ENCODE measurements at regions not wholly inside any gene's neighbourhood (a gene's known extent, or its start where the extent isn't known, plus 50 kb on each side); places are given as distances from the start of the nearest gene placed in this dataset.
"Not testable (repeated sequence)": the region's sequence is repeated elsewhere in the genome, so short reads cannot be mapped to it uniquely, and the experiment has no call there.

- H3K4me3 Mint-ChIP-seq; DNase-seq; H3K9me3 Mint-ChIP-seq (ENCODE audit: low read depth); ATAC-seq; intact Hi-C loops (cut with DNase I, micrococcal nuclease); H3K36me3 Mint-ChIP-seq (ENCODE audit: low read depth); H3K4me1 Mint-ChIP-seq; POLR2A ChIA-PET; H3K27ac Mint-ChIP-seq; CTCF ChIA-PET: not testable (repeated sequence)
- peaks cover 19% of the 10 kb centered on the region for H3K27me3 Mint-ChIP-seq
These were observed 158.4 kb upstream of the ZNF469 start for GRCh38 chr16:88224131-88224898.

- CTCF ChIA-PET; H3K27ac Mint-ChIP-seq; POLR2A ChIA-PET; ATAC-seq; H3K4me1 Mint-ChIP-seq; DNase-seq; H3K4me3 Mint-ChIP-seq; H3K9me3 Mint-ChIP-seq (ENCODE audit: low read depth); H3K36me3 Mint-ChIP-seq (ENCODE audit: low read depth); intact Hi-C loops (cut with DNase I, micrococcal nuclease): not testable (repeated sequence)
- H3K27me3 Mint-ChIP-seq, result peaks cover 13% of the 10 kb centered on the region
These were observed 157.0 kb upstream of the ZNF469 start for GRCh38 chr16:88225640-88226230.

- intact Hi-C loops (cut with DNase I, micrococcal nuclease); H3K9me3 Mint-ChIP-seq (ENCODE audit: low read depth); CTCF ChIA-PET; ATAC-seq; POLR2A ChIA-PET; H3K27ac Mint-ChIP-seq; H3K27me3 Mint-ChIP-seq; H3K4me1 Mint-ChIP-seq; DNase-seq; H3K4me3 Mint-ChIP-seq; H3K36me3 Mint-ChIP-seq (ENCODE audit: low read depth): not testable (repeated sequence)
These were observed 156.5 kb upstream of the ZNF469 start for GRCh38 chr16:88226302-88226701.

GRCh38 chr16:88227026-88227721, 155.6 kb upstream of the ZNF469 start:
- H3K9me3 Mint-ChIP-seq (ENCODE audit: low read depth); DNase-seq; ATAC-seq; POLR2A ChIA-PET; H3K4me1 Mint-ChIP-seq; CTCF ChIA-PET; H3K27ac Mint-ChIP-seq; H3K36me3 Mint-ChIP-seq (ENCODE audit: low read depth); intact Hi-C loops (cut with DNase I, micrococcal nuclease); H3K4me3 Mint-ChIP-seq; H3K27me3 Mint-ChIP-seq: not testable (repeated sequence)

- H3K4me3 Mint-ChIP-seq; H3K27me3 Mint-ChIP-seq; H3K36me3 Mint-ChIP-seq (ENCODE audit: low read depth); H3K4me1 Mint-ChIP-seq; H3K9me3 Mint-ChIP-seq (ENCODE audit: low read depth); DNase-seq; ATAC-seq; intact Hi-C loops (cut with DNase I, micrococcal nuclease); CTCF ChIA-PET; H3K27ac Mint-ChIP-seq: not testable (repeated sequence)
- POLR2A ChIA-PET, result interaction anchor here (0.7 kb wide), 1 partner anchor 581 kb away, joined by 5 read pairs; no protein-coding TSS in a partner anchor
These were observed 154.9 kb upstream of the ZNF469 start for GRCh38 chr16:88227722-88228482.

GRCh38 chr16:88228751-88229150, 154.0 kb upstream of the ZNF469 start:
- H3K4me3 Mint-ChIP-seq; H3K27ac Mint-ChIP-seq; H3K4me1 Mint-ChIP-seq; H3K27me3 Mint-ChIP-seq; intact Hi-C loops (cut with DNase I, micrococcal nuclease); H3K36me3 Mint-ChIP-seq (ENCODE audit: low read depth); CTCF ChIA-PET; ATAC-seq; DNase-seq; H3K9me3 Mint-ChIP-seq (ENCODE audit: low read depth): not testable (repeated sequence)
- POLR2A ChIA-PET, result interaction anchor here (0.7 kb wide), 1 partner anchor 582 kb away, joined by 5 read pairs; no protein-coding TSS in a partner anchor

GRCh38 chr16:88229710-88230109, 153.0 kb upstream of the ZNF469 start:
- H3K4me1 Mint-ChIP-seq; DNase-seq; CTCF ChIA-PET; H3K4me3 Mint-ChIP-seq; H3K9me3 Mint-ChIP-seq (ENCODE audit: low read depth); POLR2A ChIA-PET; H3K27me3 Mint-ChIP-seq; ATAC-seq; intact Hi-C loops (cut with DNase I, micrococcal nuclease); H3K27ac Mint-ChIP-seq; H3K36me3 Mint-ChIP-seq (ENCODE audit: low read depth): not testable (repeated sequence)

GRCh38 chr16:88230276-88230966, 152.3 kb upstream of the ZNF469 start:
- POLR2A ChIA-PET; H3K27me3 Mint-ChIP-seq; intact Hi-C loops (cut with DNase I, micrococcal nuclease); H3K4me1 Mint-ChIP-seq; ATAC-seq; H3K27ac Mint-ChIP-seq; CTCF ChIA-PET; DNase-seq; H3K9me3 Mint-ChIP-seq (ENCODE audit: low read depth); H3K36me3 Mint-ChIP-seq (ENCODE audit: low read depth); H3K4me3 Mint-ChIP-seq: not testable (repeated sequence)

- CTCF ChIA-PET; DNase-seq; intact Hi-C loops (cut with DNase I, micrococcal nuclease); H3K4me1 Mint-ChIP-seq; H3K27ac Mint-ChIP-seq; H3K9me3 Mint-ChIP-seq (ENCODE audit: low read depth); H3K27me3 Mint-ChIP-seq; H3K36me3 Mint-ChIP-seq (ENCODE audit: low read depth); H3K4me3 Mint-ChIP-seq; POLR2A ChIA-PET; ATAC-seq: not testable (repeated sequence)
These were observed 151.7 kb upstream of the ZNF469 start for GRCh38 chr16:88230967-88231615.

GRCh38 chr16:88231839-88232238, 150.9 kb upstream of the ZNF469 start:
- DNase-seq; intact Hi-C loops (cut with DNase I, micrococcal nuclease); H3K36me3 Mint-ChIP-seq (ENCODE audit: low read depth); H3K27ac Mint-ChIP-seq; H3K27me3 Mint-ChIP-seq; H3K4me3 Mint-ChIP-seq; ATAC-seq; H3K9me3 Mint-ChIP-seq (ENCODE audit: low read depth); POLR2A ChIA-PET; CTCF ChIA-PET; H3K4me1 Mint-ChIP-seq: not testable (repeated sequence)

Data from activated CD4-positive, alpha-beta T cell treated with anti-CD3 and anti-CD28 coated beads for 36 hours (primary cell).